ENCODE measurements at regions not wholly inside any gene's neighbourhood (a gene's known extent, or its start where the extent isn't known, plus 50 kb on each side); places are given as distances from the start of the nearest gene placed in this dataset.

DNA sequence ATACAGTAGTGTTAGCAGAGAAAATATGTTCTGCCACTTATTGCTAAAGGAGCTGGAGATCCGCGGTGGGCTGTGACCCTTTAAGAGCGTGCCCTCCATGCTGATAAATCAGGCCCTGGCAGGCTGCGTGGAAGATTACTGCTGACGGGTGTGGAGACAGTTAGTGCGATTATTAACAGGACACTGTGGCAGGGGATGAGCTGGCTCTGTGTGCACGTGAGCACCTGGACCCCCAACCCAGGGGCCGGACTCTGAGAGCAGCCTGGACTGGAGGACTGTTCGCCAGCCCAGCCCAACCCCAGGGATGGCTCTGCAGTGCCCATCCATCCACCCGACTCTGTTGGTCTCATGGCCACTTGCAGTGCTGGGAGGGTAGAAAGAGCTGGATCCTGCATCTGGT is 162.0 kb downstream of the MELK start:
- Histone ChIP-seq H3K4me1 (replicated peaks in 1 of 2; ENCODE audit: control insufficient read depth in 2 of 2, insufficient read depth in 2 of 2, low read length in 2 of 2) (peaks cover 0 to 1% of the 10 kb centered on the region in 2 experiments; a peak in 1 of 5 replicates), H3K9me3 (replicated peaks; ENCODE audit: control insufficient read depth, insufficient read depth, low read depth, low read length) (no peaks in the 10 kb centered on the region), H3K27ac (ENCODE audit: extremely low read depth, low read depth, low read length) (no peak overlapping the region), H3K9ac (ENCODE audit: insufficient read depth in 1 of 2, low read depth in 2 of 2, low read length in 2 of 2) (no peak overlapping the region), H3K4me3 (no peak overlapping the region), H4K20me1 (replicated peaks; ENCODE audit: control insufficient read depth, insufficient read depth, low read length) (no peaks in the 10 kb centered on the region), H3K27me3 (ENCODE audit: control insufficient read depth in 2 of 2, insufficient read depth in 2 of 2, low read length in 2 of 2) (peaks cover 7 to 27% of the 10 kb centered on the region in 2 experiments; a peak in 4 of 5 replicates), H2AFZ (ENCODE audit: low read depth, low read length) (no peak overlapping the region), H3K36me3 (ENCODE audit: control insufficient read depth, insufficient read depth, low read length) (no peaks in the 10 kb centered on the region), H3K9me1 (ENCODE audit: control insufficient read depth, insufficient read depth, low read length) (no peaks in the 10 kb centered on the region), H3K79me2 (ENCODE audit: control insufficient read depth, insufficient read depth, low read length) (no peaks in the 10 kb centered on the region), H3K4me2 (ENCODE audit: insufficient read depth, low read length) (no peak overlapping the region)
- CTCF ChIA-PET (ENCODE audit: low intra/inter-chr PET ratio): no interaction called here
- ATAC-seq (no peak), DNase-seq (ENCODE audit: extremely low read depth in 1 of 4, low spot score in 3 of 4) (no peak), FAIRE-seq (no peak)
- no TSS peak for BruUV-seq (replicated peaks)
- intact Hi-C loops (cut with micrococcal nuclease): no loop called here
- 0% methylated on average over 10 of the region's 10 CpGs for WGBS (ENCODE audit: insufficient coverage, low coverage, missing lambda C conversion rate)
- POLR2A ChIA-PET: no interaction called here
- in situ Hi-C loops (cut with MboI): loop anchor here (25.0 kb wide), 1 partner anchor 322 kb away; the partner anchor contains the start of gene RNF38
- TF ChIP-seq ZNF324 (CRISPR knock-in tag; IDR thresholded peaks at IDR 0.05) (no peak), PHF20 (IDR thresholded peaks at IDR 0.05; ENCODE audit: partially characterized antibody) (no peak), CXXC5 (CRISPR knock-in tag; IDR thresholded peaks at IDR 0.05) (no peak), CTBP1 (IDR thresholded peaks at IDR 0.05; ENCODE audit: borderline replicate concordance) (no peak), ZSCAN29 (IDR thresholded peaks at IDR 0.05) (no peak), FOXA3 (CRISPR knock-in tag; conservative IDR thresholded peaks at IDR 0.05 in 1 of 2, IDR thresholded peaks at IDR 0.05 in 1 of 2) (no peak), ESRRB (CRISPR knock-in tag; IDR thresholded peaks at IDR 0.05; ENCODE audit: borderline replicate concordance) (no peak), ETV1 (tag; conservative IDR thresholded peaks at IDR 0.05; ENCODE audit: low read depth) (no peak), TRIM24 (IDR thresholded peaks at IDR 0.05) (no peak), ZNF184 (CRISPR knock-in tag; IDR thresholded peaks at IDR 0.05) (no peak), MIER1 (IDR thresholded peaks at IDR 0.05; ENCODE audit: low read depth) (no peak)
- TF ChIP-seq, protein P1, sequence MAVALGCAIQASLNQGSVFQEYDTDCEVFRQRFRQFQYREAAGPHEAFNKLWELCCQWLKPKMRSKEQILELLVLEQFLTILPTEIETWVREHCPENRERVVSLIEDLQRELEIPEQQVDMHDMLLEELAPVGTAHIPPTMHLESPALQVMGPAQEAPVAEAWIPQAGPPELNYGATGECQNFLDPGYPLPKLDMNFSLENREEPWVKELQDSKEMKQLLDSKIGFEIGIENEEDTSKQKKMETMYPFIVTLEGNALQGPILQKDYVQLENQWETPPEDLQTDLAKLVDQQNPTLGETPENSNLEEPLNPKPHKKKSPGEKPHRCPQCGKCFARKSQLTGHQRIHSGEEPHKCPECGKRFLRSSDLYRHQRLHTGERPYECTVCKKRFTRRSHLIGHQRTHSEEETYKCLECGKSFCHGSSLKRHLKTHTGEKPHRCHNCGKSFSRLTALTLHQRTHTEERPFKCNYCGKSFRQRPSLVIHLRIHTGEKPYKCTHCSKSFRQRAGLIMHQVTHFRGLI (CRISPR knock-in tag; IDR thresholded peaks at IDR 0.05): no peak
- TF ChIP-seq, protein P2, sequence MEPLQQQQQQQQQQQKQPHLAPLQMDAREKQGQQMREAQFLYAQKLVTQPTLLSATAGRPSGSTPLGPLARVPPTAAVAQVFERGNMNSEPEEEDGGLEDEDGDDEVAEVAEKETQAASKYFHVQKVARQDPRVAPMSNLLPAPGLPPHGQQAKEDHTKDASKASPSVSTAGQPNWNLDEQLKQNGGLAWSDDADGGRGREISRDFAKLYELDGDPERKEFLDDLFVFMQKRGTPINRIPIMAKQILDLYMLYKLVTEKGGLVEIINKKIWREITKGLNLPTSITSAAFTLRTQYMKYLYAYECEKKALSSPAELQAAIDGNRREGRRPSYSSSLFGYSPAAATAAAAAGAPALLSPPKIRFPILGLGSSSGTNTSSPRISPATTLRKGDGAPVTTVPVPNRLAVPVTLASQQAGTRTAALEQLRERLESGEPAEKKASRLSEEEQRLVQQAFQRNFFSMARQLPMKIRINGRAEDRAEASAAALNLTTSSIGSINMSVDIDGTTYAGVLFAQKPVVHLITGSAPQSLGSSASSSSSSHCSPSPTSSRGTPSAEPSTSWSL (CRISPR knock-in tag; IDR thresholded peaks at IDR 0.05; ENCODE audit: borderline replicate concordance): no peak
- TF ChIP-seq, protein P3, sequence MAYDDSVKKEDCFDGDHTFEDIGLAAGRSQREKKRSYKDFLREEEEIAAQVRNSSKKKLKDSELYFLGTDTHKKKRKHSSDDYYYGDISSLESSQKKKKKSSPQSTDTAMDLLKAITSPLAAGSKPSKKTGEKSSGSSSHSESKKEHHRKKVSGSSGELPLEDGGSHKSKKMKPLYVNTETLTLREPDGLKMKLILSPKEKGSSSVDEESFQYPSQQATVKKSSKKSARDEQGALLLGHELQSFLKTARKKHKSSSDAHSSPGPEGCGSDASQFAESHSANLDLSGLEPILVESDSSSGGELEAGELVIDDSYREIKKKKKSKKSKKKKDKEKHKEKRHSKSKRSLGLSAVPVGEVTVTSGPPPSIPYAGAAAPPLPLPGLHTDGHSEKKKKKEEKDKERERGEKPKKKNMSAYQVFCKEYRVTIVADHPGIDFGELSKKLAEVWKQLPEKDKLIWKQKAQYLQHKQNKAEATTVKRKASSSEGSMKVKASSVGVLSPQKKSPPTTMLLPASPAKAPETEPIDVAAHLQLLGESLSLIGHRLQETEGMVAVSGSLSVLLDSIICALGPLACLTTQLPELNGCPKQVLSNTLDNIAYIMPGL (CRISPR knock-in tag; IDR thresholded peaks at IDR 0.05): no peak
- TF ChIP-seq, protein P4, sequence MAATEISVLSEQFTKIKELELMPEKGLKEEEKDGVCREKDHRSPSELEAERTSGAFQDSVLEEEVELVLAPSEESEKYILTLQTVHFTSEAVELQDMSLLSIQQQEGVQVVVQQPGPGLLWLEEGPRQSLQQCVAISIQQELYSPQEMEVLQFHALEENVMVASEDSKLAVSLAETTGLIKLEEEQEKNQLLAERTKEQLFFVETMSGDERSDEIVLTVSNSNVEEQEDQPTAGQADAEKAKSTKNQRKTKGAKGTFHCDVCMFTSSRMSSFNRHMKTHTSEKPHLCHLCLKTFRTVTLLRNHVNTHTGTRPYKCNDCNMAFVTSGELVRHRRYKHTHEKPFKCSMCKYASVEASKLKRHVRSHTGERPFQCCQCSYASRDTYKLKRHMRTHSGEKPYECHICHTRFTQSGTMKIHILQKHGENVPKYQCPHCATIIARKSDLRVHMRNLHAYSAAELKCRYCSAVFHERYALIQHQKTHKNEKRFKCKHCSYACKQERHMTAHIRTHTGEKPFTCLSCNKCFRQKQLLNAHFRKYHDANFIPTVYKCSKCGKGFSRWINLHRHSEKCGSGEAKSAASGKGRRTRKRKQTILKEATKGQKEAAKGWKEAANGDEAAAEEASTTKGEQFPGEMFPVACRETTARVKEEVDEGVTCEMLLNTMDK (IDR thresholded peaks at IDR 0.05; ENCODE audit: borderline replicate concordance, insufficient read depth, low read depth, low read length, poor library complexity, severe bottlenecking): no peak
- TF ChIP-seq, protein P5, sequence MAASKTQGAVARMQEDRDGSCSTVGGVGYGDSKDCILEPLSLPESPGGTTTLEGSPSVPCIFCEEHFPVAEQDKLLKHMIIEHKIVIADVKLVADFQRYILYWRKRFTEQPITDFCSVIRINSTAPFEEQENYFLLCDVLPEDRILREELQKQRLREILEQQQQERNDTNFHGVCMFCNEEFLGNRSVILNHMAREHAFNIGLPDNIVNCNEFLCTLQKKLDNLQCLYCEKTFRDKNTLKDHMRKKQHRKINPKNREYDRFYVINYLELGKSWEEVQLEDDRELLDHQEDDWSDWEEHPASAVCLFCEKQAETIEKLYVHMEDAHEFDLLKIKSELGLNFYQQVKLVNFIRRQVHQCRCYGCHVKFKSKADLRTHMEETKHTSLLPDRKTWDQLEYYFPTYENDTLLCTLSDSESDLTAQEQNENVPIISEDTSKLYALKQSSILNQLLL (CRISPR knock-in tag; IDR thresholded peaks at IDR 0.05; ENCODE audit: borderline replicate concordance): no peak

Measured in K562 (cell line).